SK-N-SH (cell line): ENCODE measurements at regions not wholly inside any gene's neighbourhood (a gene's known extent, or its start where the extent isn't known, plus 50 kb on each side); places are given as distances from the start of the nearest gene placed in this dataset.

Experiments
- CTCF ChIP-seq: fragments of 200-600 bp; sonication (generic); IDR thresholded peaks from 2 replicates; pipeline ENCODE4 v1.6.1; 2017; ENCODE audit warnings: antibody characterized with exemption, mild to moderate bottlenecking, moderate library complexity
- EZH2phosphoT487 ChIP-seq: fragments of 200-600 bp; sonication (generic); IDR thresholded peaks from 2 replicates; pipeline ENCODE4 v1.6.1; 2017; ENCODE audit warnings: low read depth, mixed run types, mild to moderate bottlenecking, antibody characterized with exemption, moderate library complexity, borderline replicate concordance
- RAD21 ChIP-seq: IDR thresholded peaks from 2 replicates; pipeline ENCODE4 v1.6.1; 2012; ENCODE audit warnings: mild to moderate bottlenecking, low read length
- USF2 ChIP-seq: fragments of 150-350 bp; IDR thresholded peaks from 2 replicates; pipeline ENCODE4 v1.6.1; 2017; ENCODE audit warnings: antibody characterized with exemption, low read length, low read depth, borderline replicate concordance

- TF ChIP-seq USF2 (no peak), CTCF (no peak), EZH2phosphoT487 (no peak), RAD21 (no peak)
These were observed 1994.3 kb downstream of the MRPL39 start for GRCh38 chr21:23613014-23613413.
